ENCODE measurements at regions not wholly inside any gene's neighbourhood (a gene's known extent, or its start where the extent isn't known, plus 50 kb on each side); places are given as distances from the start of the nearest gene placed in this dataset.

- TF ChIP-seq, protein P1, sequence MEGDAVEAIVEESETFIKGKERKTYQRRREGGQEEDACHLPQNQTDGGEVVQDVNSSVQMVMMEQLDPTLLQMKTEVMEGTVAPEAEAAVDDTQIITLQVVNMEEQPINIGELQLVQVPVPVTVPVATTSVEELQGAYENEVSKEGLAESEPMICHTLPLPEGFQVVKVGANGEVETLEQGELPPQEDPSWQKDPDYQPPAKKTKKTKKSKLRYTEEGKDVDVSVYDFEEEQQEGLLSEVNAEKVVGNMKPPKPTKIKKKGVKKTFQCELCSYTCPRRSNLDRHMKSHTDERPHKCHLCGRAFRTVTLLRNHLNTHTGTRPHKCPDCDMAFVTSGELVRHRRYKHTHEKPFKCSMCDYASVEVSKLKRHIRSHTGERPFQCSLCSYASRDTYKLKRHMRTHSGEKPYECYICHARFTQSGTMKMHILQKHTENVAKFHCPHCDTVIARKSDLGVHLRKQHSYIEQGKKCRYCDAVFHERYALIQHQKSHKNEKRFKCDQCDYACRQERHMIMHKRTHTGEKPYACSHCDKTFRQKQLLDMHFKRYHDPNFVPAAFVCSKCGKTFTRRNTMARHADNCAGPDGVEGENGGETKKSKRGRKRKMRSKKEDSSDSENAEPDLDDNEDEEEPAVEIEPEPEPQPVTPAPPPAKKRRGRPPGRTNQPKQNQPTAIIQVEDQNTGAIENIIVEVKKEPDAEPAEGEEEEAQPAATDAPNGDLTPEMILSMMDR (IDR thresholded peaks at IDR 0.05; ENCODE audit: insufficient read depth, low read length, severe bottlenecking), result no peak
- no peak for DNase-seq (ENCODE audit: low read depth)
- Histone ChIP-seq H3K4me3 (ENCODE audit: low read depth, low read length) (no peak overlapping the region), H3K36me3 (ENCODE audit: control insufficient read depth, insufficient read depth, low read length) (no peaks in the 10 kb centered on the region), H3K27me3 (ENCODE audit: control insufficient read depth, insufficient read depth, low read length) (no peaks in the 10 kb centered on the region)
- no peak for FAIRE-seq
Observed at GRCh38 chr3:13136426-13136825, 63.2 kb upstream of the IQSEC1 start.

DNA sequence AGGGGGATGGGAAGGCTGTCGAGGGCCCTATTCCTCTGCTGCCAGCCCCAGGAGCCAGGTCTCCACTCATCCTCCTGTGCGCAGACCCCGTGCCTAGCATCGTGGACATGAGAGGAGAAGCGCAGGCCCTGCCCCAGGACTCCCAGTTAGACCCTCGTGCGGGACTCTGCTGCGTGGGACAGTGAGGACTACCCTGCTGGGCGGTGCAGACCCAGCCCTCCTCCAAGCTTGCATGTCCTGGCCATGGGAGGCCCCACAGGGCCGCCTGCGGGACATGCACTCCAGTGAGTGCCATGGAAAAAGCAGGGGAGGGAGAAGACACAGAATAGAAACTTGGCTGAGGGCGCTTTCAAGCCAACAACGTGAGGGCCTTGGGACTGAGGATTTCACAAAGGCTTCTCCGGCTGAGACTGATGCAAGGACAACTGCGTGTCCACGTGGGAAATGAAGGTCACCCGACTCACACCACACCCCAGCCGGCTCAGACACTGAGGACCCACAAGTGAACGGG is 62.6 kb upstream of the IQSEC1 start:
- no peak for FAIRE-seq
- Histone ChIP-seq H3K36me3 (ENCODE audit: control insufficient read depth, insufficient read depth, low read length) (no peaks in the 10 kb centered on the region), H3K27me3 (ENCODE audit: control insufficient read depth, insufficient read depth, low read length) (no peaks in the 10 kb centered on the region), H3K4me3 (ENCODE audit: low read depth, low read length) (no peak overlapping the region)
- DNase-seq (ENCODE audit: low read depth), result no peak
- TF ChIP-seq, protein P1 (IDR thresholded peaks at IDR 0.05; ENCODE audit: insufficient read depth, low read length, severe bottlenecking), result no peak

DNA sequence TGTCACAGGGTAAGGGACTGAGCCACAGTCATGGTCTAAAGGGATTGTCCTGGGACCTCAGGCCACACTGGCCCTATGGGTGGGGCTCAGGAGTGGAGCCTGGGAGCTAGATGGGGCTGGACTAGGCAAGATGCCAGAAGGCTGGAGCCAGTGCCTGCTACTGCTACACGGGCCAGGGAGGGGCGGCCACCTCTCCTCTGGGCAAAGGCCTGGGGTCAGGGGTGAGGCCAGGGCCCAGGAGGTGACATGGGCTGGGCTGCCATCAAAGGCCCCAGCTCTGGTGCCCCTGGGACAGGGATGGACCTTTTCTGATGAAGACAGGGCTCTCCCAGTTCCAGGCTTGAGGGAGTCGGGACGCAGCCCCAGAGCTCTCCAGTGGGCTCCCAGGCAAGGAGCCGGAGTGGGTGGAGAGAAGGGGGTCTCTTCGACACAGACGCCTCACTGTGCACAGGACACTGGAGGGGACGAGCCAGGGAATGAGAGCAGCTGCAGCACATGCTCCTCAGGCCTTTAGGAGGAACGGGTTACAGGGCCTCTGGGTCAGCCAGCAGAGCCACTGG is 62.1 kb upstream of the IQSEC1 start:
- FAIRE-seq (no peak), DNase-seq (ENCODE audit: low read depth) (no peak)
- Histone ChIP-seq H3K36me3 (ENCODE audit: control insufficient read depth, insufficient read depth, low read length) (no peaks in the 10 kb centered on the region), H3K27me3 (ENCODE audit: control insufficient read depth, insufficient read depth, low read length) (no peaks in the 10 kb centered on the region), H3K4me3 (ENCODE audit: low read depth, low read length) (no peak overlapping the region)
- TF ChIP-seq, protein P1 (IDR thresholded peaks at IDR 0.05; ENCODE audit: insufficient read depth, low read length, severe bottlenecking), result no peak

GRCh38 chr3:13134879-13135206 is 61.6 kb upstream of the IQSEC1 start:
- DNase-seq (ENCODE audit: low read depth) (no peak), FAIRE-seq (no peak)
- Histone ChIP-seq H3K4me3 (ENCODE audit: low read depth, low read length) (no peak overlapping the region), H3K36me3 (ENCODE audit: control insufficient read depth, insufficient read depth, low read length) (no peaks in the 10 kb centered on the region), H3K27me3 (ENCODE audit: control insufficient read depth, insufficient read depth, low read length) (no peaks in the 10 kb centered on the region)
- TF ChIP-seq, protein P1 (IDR thresholded peaks at IDR 0.05; ENCODE audit: insufficient read depth, low read length, severe bottlenecking), result no peak

- DNase-seq (ENCODE audit: low read depth) (no peak), FAIRE-seq (no peak)
- H3K4me3 ChIP-seq (ENCODE audit: low read depth, low read length), result no peak overlapping the region
- H3K36me3 ChIP-seq (ENCODE audit: control insufficient read depth, insufficient read depth, low read length), result no peaks in the 10 kb centered on the region
- TF ChIP-seq, protein P1 (IDR thresholded peaks at IDR 0.05; ENCODE audit: insufficient read depth, low read length, severe bottlenecking), result no peak
- no peaks in the 10 kb centered on the region for H3K27me3 ChIP-seq (ENCODE audit: control insufficient read depth, insufficient read depth, low read length)
Observed at GRCh38 chr3:13134166-13134878, 61.1 kb upstream of the IQSEC1 start.
